Right lobe of liver (tissue), 4 donors: ENCODE measurements at regions not wholly inside any gene's neighbourhood (a gene's known extent, or its start where the extent isn't known, plus 50 kb on each side); places are given as distances from the start of the nearest gene placed in this dataset.

ENCODE experiments used
- CTCF ChIP-seq, 4 donors: fragments of 200-600 bp in 3 of 4; fragments of 450-650 bp in 1 of 4; IDR thresholded peaks; one replicate each; pipeline versions ENCODE4 v1.5.1 to v1.8.0; 2016 to 2022; ENCODE audit warnings: antibody characterized with exemption in 4 of 4, mild to moderate bottlenecking in 2 of 4
- POLR2A ChIP-seq: fragments of 450-650 bp; IDR thresholded peaks from one replicate; pipeline ENCODE4 v1.6.1; 2017; ENCODE audit warnings: antibody characterized with exemption, mild to moderate bottlenecking
- donor health status: DM: no; HTN: no; CAD: no.
- donor health status: DM: no; HTN: no; CAD: no.
- donor health status: DM: no; HTN: yes; CAD: no.

- no peak for TF ChIP-seq CTCF (IDR thresholded peaks at IDR 0.05)
- no peak for TF ChIP-seq POLR2A
Observed at GRCh38 chr1:30029677-30030076, 693.7 kb downstream of the MATN1 start.
